Bronchial epithelial cell (primary cell): ENCODE measurements at regions not wholly inside any gene's neighbourhood (a gene's known extent, or its start where the extent isn't known, plus 50 kb on each side); places are given as distances from the start of the nearest gene placed in this dataset.

ENCODE experiments used
- DNase-seq: peaks from one replicate; pipeline ENCODE4 v3.0.0-alpha.2; 2010; ENCODE audit warnings: low read depth
- FAIRE-seq: peaks from 2 replicates; lab custom pipeline; 2011; peaks lifted over from hg19 to GRCh38; lab: Jason Lieb, UNC
- H3K27me3 ChIP-seq: 2 replicates; pipeline ENCODE4 v1.5.1; 2011; ENCODE audit warnings: low read length; ENCODE audit not compliant: control insufficient read depth, insufficient read depth
- H3K36me3 ChIP-seq: 2 replicates; pipeline ENCODE4 v1.5.1; 2011; ENCODE audit warnings: low read length; ENCODE audit not compliant: control insufficient read depth, insufficient read depth
- H3K4me3 ChIP-seq: 2 replicates; pipeline ENCODE4 v1.5.1; 2011; ENCODE audit warnings: mild to moderate bottlenecking, low read depth, low read length, control low read depth
- CTCF ChIP-seq: IDR thresholded peaks from 2 replicates; pipeline ENCODE4 v1.5.1; 2011; ENCODE audit warnings: mild to moderate bottlenecking, moderate library complexity, low read length, control low read depth, inconsistent platforms; ENCODE audit not compliant: insufficient read depth, severe bottlenecking

- TF ChIP-seq CTCF = no peak
- H3K36me3 ChIP-seq = no peaks in the 10 kb centered on the region
- DNase-seq (no peak), FAIRE-seq (peak; percentile 7)
- no peak overlapping the region for H3K4me3 ChIP-seq
- H3K27me3 ChIP-seq = no peaks in the 10 kb centered on the region
Measured at GRCh38 chr15:39282663-39283208, 298.1 kb upstream of the THBS1 start.

GRCh38 chr15:39283531-39283930 is 297.3 kb upstream of the THBS1 start:
- H3K27me3 ChIP-seq = no peaks in the 10 kb centered on the region
- H3K4me3 ChIP-seq = no peak overlapping the region
- DNase-seq (no peak), FAIRE-seq (no peak)
- no peaks in the 10 kb centered on the region for H3K36me3 ChIP-seq
- no peak for TF ChIP-seq CTCF

- FAIRE-seq (no peak), DNase-seq (no peak)
- TF ChIP-seq CTCF = no peak
- Histone ChIP-seq H3K4me3 (no peak overlapping the region), H3K27me3 (no peaks in the 10 kb centered on the region), H3K36me3 (no peaks in the 10 kb centered on the region)
Measured at GRCh38 chr15:39285071-39285470, 295.8 kb upstream of the THBS1 start.

- no peak overlapping the region for H3K4me3 ChIP-seq
- H3K27me3 ChIP-seq = no peaks in the 10 kb centered on the region
- FAIRE-seq (no peak), DNase-seq (no peak)
- no peak for TF ChIP-seq CTCF
- no peaks in the 10 kb centered on the region for H3K36me3 ChIP-seq
Measured at GRCh38 chr15:39285663-39286062, 295.2 kb upstream of the THBS1 start.

- H3K4me3 ChIP-seq = no peak overlapping the region
- H3K36me3 ChIP-seq = no peaks in the 10 kb centered on the region
- FAIRE-seq = no peak
- TF ChIP-seq CTCF = no peak
- DNase-seq = no peak
- no peaks in the 10 kb centered on the region for H3K27me3 ChIP-seq
Measured at GRCh38 chr15:39286706-39287105, 294.2 kb upstream of the THBS1 start.
